Right lobe of liver (tissue), 6 donors: ENCODE measurements at regions not wholly inside any gene's neighbourhood (a gene's known extent, or its start where the extent isn't known, plus 50 kb on each side); places are given as distances from the start of the nearest gene placed in this dataset.

Experiments used
- ATAC-seq, 4 donors: fragments of 200-7000 bp; cut with Tn5 transposase; one replicate each; pipeline ENCODE4 v1.9.1; 2020; ENCODE audit warnings: mild to moderate bottlenecking in 4 of 4, moderate library complexity in 4 of 4
- DNase-seq, 3 donors: peaks; one replicate each; pipeline ENCODE4 v3.0.0-alpha.2; 2020
- H3K27ac ChIP-seq, 3 donors: fragments of 200-600 bp; one replicate each; pipeline ENCODE4 v1.8.0; 2022
- H3K27me3 ChIP-seq, 2 donors: fragments of 200-600 bp; one replicate each; pipeline ENCODE4 v1.8.0; 2022
- H3K36me3 ChIP-seq, 4 donors: fragments of 200-600 bp; sonication (generic) in 1 of 4; one replicate each; pipeline versions ENCODE4 v1.5.1 to v1.8.0; 2017 to 2022; ENCODE audit warnings: control low read depth in 1 of 4
- H3K4me1 ChIP-seq, 4 donors: fragments of 200-600 bp; sonication (generic) in 1 of 4; one replicate each; pipeline versions ENCODE4 v1.5.1 to v1.8.0; 2017 to 2022; ENCODE audit warnings: control low read depth in 1 of 4
- H3K4me3 ChIP-seq, 3 donors: fragments of 200-600 bp; one replicate each; pipeline ENCODE4 v1.8.0; 2022
- H3K9me3 ChIP-seq, 4 donors: fragments of 200-600 bp; sonication (generic) in 1 of 4; one replicate each; pipeline versions ENCODE4 v1.5.1 to v1.8.0; 2017 to 2022; ENCODE audit warnings: control low read depth in 1 of 4
- POLR2A ChIP-seq: fragments of 450-650 bp; IDR thresholded peaks from one replicate; pipeline ENCODE4 v1.6.1; 2017; ENCODE audit warnings: antibody characterized with exemption, mild to moderate bottlenecking
- WGBS: methylation state at CpG from one replicate; pipeline ENCODE4 v1.1.6; 2018; ENCODE audit warnings: low coverage, low lambda C conversion rate; ENCODE audit not compliant: insufficient coverage; ENCODE audit errors: missing lambda C conversion rate; 5-methylcytosine and 5-hydroxymethylcytosine counted together
- intact Hi-C, 2 donors: fragments of 100-400 bp; cut with DNase I; formaldehyde crosslinking; loops; one replicate each; pipeline versions ENCODE4 v1.11.2 to v1.14.1; 2022
- TF ChIP-seq, protein P1 (sequence below), 4 donors: fragments of 200-600 bp in 3 of 4; fragments of 450-650 bp in 1 of 4; IDR thresholded peaks; one replicate each; pipeline versions ENCODE4 v1.5.1 to v1.8.0; 2016 to 2022; ENCODE audit warnings: antibody characterized with exemption in 4 of 4, mild to moderate bottlenecking in 2 of 4
- donor health status: DM: no; HTN: yes; CAD: no.
- donor health status: DM: no; HTN: no; CAD: no.
- donor health status: DM: no; HTN: no; CAD: no.
- donor health status: DM: no; HTN: yes; CAD: no.
- donor health status: DM: no; HTN: yes; CAD: no.

DNA sequence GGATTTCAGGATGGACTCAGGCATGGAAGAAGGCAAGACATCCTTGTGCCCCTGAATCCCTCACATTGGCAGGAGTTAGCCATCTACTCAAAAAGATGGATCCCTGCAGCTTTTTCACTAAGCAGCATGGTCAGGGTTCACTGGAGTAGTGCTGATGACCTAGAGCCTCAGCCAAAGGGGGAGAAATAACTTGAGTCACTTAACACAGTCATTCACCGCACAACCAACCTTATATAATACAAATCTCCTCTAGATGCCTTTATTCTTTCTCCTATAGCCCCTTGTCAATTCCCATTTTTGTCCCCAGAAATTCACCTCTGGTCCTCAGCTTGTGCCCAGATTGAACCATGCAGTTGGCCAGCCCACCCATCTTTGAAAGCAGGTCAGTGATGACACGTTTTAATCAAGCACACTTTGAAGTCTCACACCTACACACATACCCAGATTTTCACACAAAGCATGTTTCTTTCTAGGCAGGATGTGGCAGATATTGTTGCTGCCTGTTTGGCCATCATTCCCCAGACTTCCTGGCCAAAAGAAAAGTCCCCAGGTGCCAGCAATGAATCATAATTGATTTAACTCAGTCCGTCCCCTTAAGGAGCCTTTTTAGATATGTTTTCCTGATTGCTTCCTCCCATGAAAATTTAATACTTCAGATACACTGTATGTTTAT is 84.2 kb downstream of the LBH start:
- Histone ChIP-seq H3K36me3 (no peaks in the 10 kb centered on the region), H3K27me3 (no peaks in the 10 kb centered on the region), H3K4me3 (no peak overlapping the region), H3K9me3 (no peaks in the 10 kb centered on the region), H3K27ac (no peak overlapping the region), H3K4me1 (no peaks in the 10 kb centered on the region)
- no peak for TF ChIP-seq POLR2A
- TF ChIP-seq, protein P1, sequence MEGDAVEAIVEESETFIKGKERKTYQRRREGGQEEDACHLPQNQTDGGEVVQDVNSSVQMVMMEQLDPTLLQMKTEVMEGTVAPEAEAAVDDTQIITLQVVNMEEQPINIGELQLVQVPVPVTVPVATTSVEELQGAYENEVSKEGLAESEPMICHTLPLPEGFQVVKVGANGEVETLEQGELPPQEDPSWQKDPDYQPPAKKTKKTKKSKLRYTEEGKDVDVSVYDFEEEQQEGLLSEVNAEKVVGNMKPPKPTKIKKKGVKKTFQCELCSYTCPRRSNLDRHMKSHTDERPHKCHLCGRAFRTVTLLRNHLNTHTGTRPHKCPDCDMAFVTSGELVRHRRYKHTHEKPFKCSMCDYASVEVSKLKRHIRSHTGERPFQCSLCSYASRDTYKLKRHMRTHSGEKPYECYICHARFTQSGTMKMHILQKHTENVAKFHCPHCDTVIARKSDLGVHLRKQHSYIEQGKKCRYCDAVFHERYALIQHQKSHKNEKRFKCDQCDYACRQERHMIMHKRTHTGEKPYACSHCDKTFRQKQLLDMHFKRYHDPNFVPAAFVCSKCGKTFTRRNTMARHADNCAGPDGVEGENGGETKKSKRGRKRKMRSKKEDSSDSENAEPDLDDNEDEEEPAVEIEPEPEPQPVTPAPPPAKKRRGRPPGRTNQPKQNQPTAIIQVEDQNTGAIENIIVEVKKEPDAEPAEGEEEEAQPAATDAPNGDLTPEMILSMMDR (IDR thresholded peaks at IDR 0.05) = no peak
- 54% methylated on average over 3 of the region's 3 CpGs for WGBS
- no peak for DNase-seq
- ATAC-seq = no peak
- intact Hi-C loops = no loop called here

DNA sequence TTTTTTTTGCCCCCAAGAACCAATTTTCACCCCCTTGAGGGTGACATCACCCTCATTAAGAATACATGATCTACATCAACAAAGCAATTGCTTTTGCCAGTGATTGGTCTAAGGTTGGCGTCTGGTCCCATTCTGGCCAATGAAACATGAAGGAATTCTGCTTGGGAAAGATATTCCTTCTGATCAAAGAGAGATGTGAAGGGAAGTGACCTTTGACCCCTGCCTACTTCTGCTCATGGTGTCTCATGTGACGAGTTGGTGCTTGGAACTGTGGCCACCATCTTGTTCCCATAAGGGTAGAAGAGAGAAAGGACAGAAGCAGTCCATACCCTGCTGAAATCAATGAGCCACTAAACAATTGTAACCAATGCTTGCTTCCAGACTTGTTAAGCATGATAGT is 85.1 kb downstream of the LBH start:
- intact Hi-C loops = no loop called here
- DNase-seq (no peak), ATAC-seq (no peak)
- WGBS = 100% methylated on average over 1 of the region's 2 CpGs
- Histone ChIP-seq H3K27ac (no peak overlapping the region), H3K36me3 (no peaks in the 10 kb centered on the region), H3K27me3 (no peaks in the 10 kb centered on the region), H3K9me3 (no peaks in the 10 kb centered on the region), H3K4me3 (no peak overlapping the region), H3K4me1 (no peaks in the 10 kb centered on the region)
- TF ChIP-seq, protein P1 (IDR thresholded peaks at IDR 0.05) = no peak
- TF ChIP-seq POLR2A = no peak

DNA sequence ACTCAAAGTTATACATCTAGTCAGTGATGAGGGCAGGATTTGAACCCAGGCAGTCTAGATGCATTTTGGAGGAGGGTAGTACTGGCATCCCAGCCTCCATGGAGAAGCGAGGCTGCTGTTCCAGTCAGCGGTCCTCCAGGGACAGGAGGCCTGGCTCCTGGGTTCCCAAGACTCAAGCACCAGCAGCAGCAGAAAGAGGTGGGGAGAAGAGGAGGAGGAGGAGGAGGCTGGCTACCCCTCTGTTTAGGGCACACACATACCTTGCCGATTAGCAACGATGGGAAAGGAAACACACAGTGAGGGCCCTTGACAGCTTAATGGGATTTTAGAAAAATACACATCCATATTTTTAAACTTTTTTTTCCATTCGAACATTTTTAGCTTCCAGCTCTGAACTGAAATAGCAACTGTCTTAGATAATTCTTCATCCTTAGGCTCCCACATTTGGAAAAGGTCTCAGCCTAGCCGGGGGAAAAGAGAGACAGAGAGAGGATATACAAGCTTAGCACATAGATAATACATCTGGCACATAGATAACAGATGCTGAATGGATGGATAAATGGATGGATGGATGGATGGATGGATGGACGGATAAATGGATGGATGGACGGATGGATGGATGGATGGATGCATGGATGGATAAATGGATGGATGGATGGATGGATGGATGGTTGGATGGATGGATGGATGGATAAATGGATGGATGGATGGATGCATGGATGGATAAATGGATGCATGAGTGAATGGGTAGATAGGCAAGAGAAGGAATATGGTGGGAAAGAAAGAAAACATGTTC is 87.9 kb downstream of the LBH start:
- Histone ChIP-seq H3K36me3 (no peaks in the 10 kb centered on the region), H3K9me3 (no peaks in the 10 kb centered on the region), H3K4me1 (no peaks in the 10 kb centered on the region), H3K27ac (no peak overlapping the region), H3K27me3 (no peaks in the 10 kb centered on the region), H3K4me3 (no peak overlapping the region)
- 60% methylated on average over 8 of the region's 8 CpGs for WGBS
- intact Hi-C loops = no loop called here
- ATAC-seq = no peak
- no peak for DNase-seq
- TF ChIP-seq, protein P1 (IDR thresholded peaks at IDR 0.05) = no peak
- no peak for TF ChIP-seq POLR2A

DNA sequence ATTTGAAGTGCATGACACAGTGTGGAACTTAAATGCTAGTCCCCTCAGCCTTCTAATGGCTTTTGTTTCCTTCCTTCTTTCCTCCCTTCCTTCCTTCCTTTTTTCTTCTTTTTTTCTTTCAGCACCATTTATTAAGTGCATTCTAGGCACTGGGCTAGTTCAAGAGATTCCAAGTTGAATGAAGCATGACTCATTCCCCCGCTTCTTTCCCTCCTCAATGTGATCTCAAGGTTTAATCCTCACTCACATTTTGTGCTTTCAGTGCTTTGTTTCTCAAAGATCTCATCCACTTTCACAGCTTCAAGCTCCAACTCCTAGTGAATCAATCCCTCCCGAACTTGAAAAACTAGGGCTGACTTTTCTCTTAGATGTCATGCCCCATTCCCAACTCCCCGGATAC is 90.1 kb downstream of the LBH start:
- Histone ChIP-seq H3K27ac (no peak overlapping the region), H3K9me3 (no peaks in the 10 kb centered on the region), H3K4me1 (no peaks in the 10 kb centered on the region), H3K27me3 (no peaks in the 10 kb centered on the region), H3K4me3 (no peak overlapping the region), H3K36me3 (no peaks in the 10 kb centered on the region)
- no peak for DNase-seq
- intact Hi-C loops = no loop called here
- no peak for ATAC-seq
- no peak for TF ChIP-seq POLR2A
- TF ChIP-seq, protein P1 (IDR thresholded peaks at IDR 0.05) = no peak
- WGBS = 86% methylated on average over 3 of the region's 3 CpGs
